AG04449 (cell line): ENCODE measurements at regions not wholly inside any gene's neighbourhood (a gene's known extent, or its start where the extent isn't known, plus 50 kb on each side); places are given as distances from the start of the nearest gene placed in this dataset.

Experiments
- CTCF ChIA-PET: fragments of 350-600 bp; formaldehyde crosslinking; extraction: SDS; loops from one replicate; lab custom pipeline; 2021; ENCODE audit warnings: antibody characterized with exemption; lab: Yijun Ruan, JAX
- POLR2A ChIA-PET: fragments of 400-600, 350-600 bp; formaldehyde crosslinking; extraction: SDS; loops from one replicate; lab custom pipeline; 2020; ENCODE audit warnings: antibody characterized with exemption, inconsistent platforms; lab: Yijun Ruan, JAX
- DNase-seq: peaks from one replicate; pipeline ENCODE4 v3.0.0-alpha.2; 2010; ENCODE audit warnings: low read depth, low spot score
- H3K4me3 ChIP-seq: 2 replicates; pipeline ENCODE4 v1.5.1; 2011; ENCODE audit warnings: low read depth, mild to moderate bottlenecking, control low read depth, low read length
- CTCF ChIP-seq: IDR thresholded peaks from one replicate; pipeline ENCODE4 v1.5.1; 2011; ENCODE audit warnings: mild to moderate bottlenecking, moderate library complexity, low read length, control low read depth, inconsistent platforms; ENCODE audit not compliant: insufficient read depth; ENCODE audit errors: missing control alignments

GRCh38 chr1:81410351-81410750 is 390.4 kb upstream of the ADGRL2 start:
- ChIA-PET CTCF (no interaction called here), POLR2A (no interaction called here)
- no peak for TF ChIP-seq CTCF
- no peak for DNase-seq
- no peak overlapping the region for H3K4me3 ChIP-seq

GRCh38 chr1:81409780-81410274 is 390.9 kb upstream of the ADGRL2 start:
- TF ChIP-seq CTCF = no peak
- ChIA-PET POLR2A (no interaction called here), CTCF (no interaction called here)
- no peak overlapping the region for H3K4me3 ChIP-seq
- DNase-seq = no peak

GRCh38 chr1:81409262-81409661 is 391.5 kb upstream of the ADGRL2 start:
- CTCF ChIA-PET = no interaction called here
- no peak for DNase-seq
- POLR2A ChIA-PET = no interaction called here
- TF ChIP-seq CTCF = no peak
- H3K4me3 ChIP-seq = no peak overlapping the region

GRCh38 chr1:81408419-81408818 is 392.3 kb upstream of the ADGRL2 start:
- POLR2A ChIA-PET = no interaction called here
- CTCF ChIA-PET = no interaction called here
- no peak for DNase-seq
- H3K4me3 ChIP-seq = no peak overlapping the region
- TF ChIP-seq CTCF = no peak

- POLR2A ChIA-PET = no interaction called here
- no peak for DNase-seq
- H3K4me3 ChIP-seq = no peak overlapping the region
- no peak for TF ChIP-seq CTCF
- CTCF ChIA-PET = no interaction called here
Observed at GRCh38 chr1:81407000-81407821, 393.5 kb upstream of the ADGRL2 start.

- CTCF ChIA-PET = no interaction called here
- POLR2A ChIA-PET = no interaction called here
- H3K4me3 ChIP-seq = no peak overlapping the region
- DNase-seq = no peak
- TF ChIP-seq CTCF = no peak
Observed at GRCh38 chr1:81406292-81406999, 394.3 kb upstream of the ADGRL2 start.
